SU-DHL-6 (cell line): ENCODE measurements at regions not wholly inside any gene's neighbourhood (a gene's known extent, or its start where the extent isn't known, plus 50 kb on each side); places are given as distances from the start of the nearest gene placed in this dataset.

Experiments used
- H2AFZ ChIP-seq: fragments of 200-600 bp; sonication (generic); 2 replicates; pipeline ENCODE4 v1.6.1; 2014; ENCODE audit warnings: low read depth, mild to moderate bottlenecking, moderate library complexity, mixed read lengths, antibody characterized with exemption, low read length; ENCODE audit not compliant: severe bottlenecking
- H3F3A ChIP-seq: fragments of 200-600 bp; shearing (Covaris generic); 2 replicates; pipeline ENCODE4 v1.6.0; 2016; ENCODE audit warnings: antibody characterized with exemption, mild to moderate bottlenecking; ENCODE audit not compliant: insufficient read depth
- H3K27ac ChIP-seq: fragments of 200-600 bp; sonication (generic); 2 replicates; pipeline ENCODE4 v1.5.1; 2016; ENCODE audit warnings: low read depth, mild to moderate bottlenecking, low read length, moderate library complexity, mixed read lengths
- H3K27me3 ChIP-seq: fragments of 200-600 bp; sonication (generic), shearing (Covaris generic); 2 replicates; pipeline ENCODE4 v1.6.0; 2014; ENCODE audit warnings: mild to moderate bottlenecking, low read length
- H3K36me3 ChIP-seq: fragments of 200-600 bp; sonication (generic); 2 replicates; pipeline ENCODE4 v1.6.1; 2014; ENCODE audit warnings: mild to moderate bottlenecking, low read length, mixed read lengths
- H3K4me2 ChIP-seq: fragments of 300-600, 200-600 bp; shearing (Covaris generic), sonication (generic); 2 replicates; pipeline ENCODE4 v1.6.0; 2014; ENCODE audit warnings: low read length, low read depth, mild to moderate bottlenecking; ENCODE audit not compliant: poor library complexity, severe bottlenecking
- H3K4me3 ChIP-seq: fragments of 200-600 bp; sonication (generic); 2 replicates; pipeline ENCODE4 v1.5.1; 2014; ENCODE audit warnings: antibody characterized with exemption, low read length, mild to moderate bottlenecking, mixed read lengths; ENCODE audit not compliant: insufficient read depth, poor library complexity, severe bottlenecking
- H3K79me2 ChIP-seq: fragments of 200-600 bp; sonication (generic); 2 replicates; pipeline ENCODE4 v1.6.1; 2014; ENCODE audit warnings: mild to moderate bottlenecking, low read length, moderate library complexity; ENCODE audit not compliant: insufficient read depth
- H3K9ac ChIP-seq: fragments of 200-600 bp; sonication (generic); 2 replicates; pipeline ENCODE4 v1.7.0; 2014; ENCODE audit warnings: mild to moderate bottlenecking, low read length
- H3K9me2 ChIP-seq: fragments of 200-600 bp; sonication (generic); replicated peaks from 2 replicates; pipeline ENCODE4 v1.6.1; 2014; ENCODE audit warnings: low read length; ENCODE audit not compliant: insufficient read depth
- H3K9me3 ChIP-seq: fragments of 200-600 bp; sonication (generic); 2 replicates; pipeline ENCODE4 v1.6.1; 2014; ENCODE audit warnings: low read length, mixed read lengths; ENCODE audit not compliant: insufficient read depth
- H4K20me1 ChIP-seq: fragments of 200-600 bp; sonication (generic); 2 replicates; pipeline ENCODE4 v1.6.1; 2014; ENCODE audit warnings: low read depth, mild to moderate bottlenecking, antibody characterized with exemption, low read length, moderate library complexity, mixed read lengths
- EZH2phosphoT487 ChIP-seq: fragments of 200-600 bp; sonication (generic), shearing (Covaris generic); conservative IDR thresholded peaks from 2 replicates; pipeline ENCODE4 v1.6.1; 2018; ENCODE audit warnings: mild to moderate bottlenecking, antibody characterized with exemption, low read length, moderate library complexity, mixed read lengths
- TF ChIP-seq, protein P1 (sequence below): fragments of 200-600 bp; sonication (generic); IDR thresholded peaks from one replicate; pipeline ENCODE4 v1.5.1; 2017; ENCODE audit warnings: antibody characterized with exemption, mild to moderate bottlenecking, low read length, moderate library complexity; ENCODE audit not compliant: insufficient read depth, poor library complexity, severe bottlenecking

DNA sequence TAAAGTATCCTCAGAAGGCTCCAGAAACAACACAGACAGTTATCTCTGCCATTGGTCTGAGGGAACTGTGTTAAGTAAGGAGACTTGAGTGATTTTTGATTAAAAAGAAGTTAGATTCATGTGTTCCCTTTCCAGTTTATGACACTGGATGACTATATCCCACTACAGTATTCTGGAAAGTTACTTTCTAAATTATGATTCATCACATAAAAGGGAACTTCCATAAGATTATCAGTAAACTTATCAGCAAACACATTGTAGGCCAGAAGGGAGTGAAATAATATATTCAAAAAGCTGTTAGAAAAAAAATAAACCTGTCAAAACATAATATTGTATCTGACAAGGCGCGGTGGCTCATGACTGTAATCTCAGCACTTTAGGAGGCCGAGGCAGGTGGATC lies 700.0 kb downstream of the SLITRK6 start:
- Histone ChIP-seq H3K4me2 (no peak overlapping the region), H3K36me3 (no peaks in the 10 kb centered on the region), H3F3A (no peaks in the 10 kb centered on the region), H3K27ac (no peak overlapping the region), H3K9ac (no peak overlapping the region), H4K20me1 (no peaks in the 10 kb centered on the region), H2AFZ (no peak overlapping the region), H3K9me3 (no peaks in the 10 kb centered on the region), H3K79me2 (no peaks in the 10 kb centered on the region), H3K9me2 (no peaks in the 10 kb centered on the region), H3K4me3 (no peak overlapping the region), H3K27me3 (no peaks in the 10 kb centered on the region)
- TF ChIP-seq, protein P1, sequence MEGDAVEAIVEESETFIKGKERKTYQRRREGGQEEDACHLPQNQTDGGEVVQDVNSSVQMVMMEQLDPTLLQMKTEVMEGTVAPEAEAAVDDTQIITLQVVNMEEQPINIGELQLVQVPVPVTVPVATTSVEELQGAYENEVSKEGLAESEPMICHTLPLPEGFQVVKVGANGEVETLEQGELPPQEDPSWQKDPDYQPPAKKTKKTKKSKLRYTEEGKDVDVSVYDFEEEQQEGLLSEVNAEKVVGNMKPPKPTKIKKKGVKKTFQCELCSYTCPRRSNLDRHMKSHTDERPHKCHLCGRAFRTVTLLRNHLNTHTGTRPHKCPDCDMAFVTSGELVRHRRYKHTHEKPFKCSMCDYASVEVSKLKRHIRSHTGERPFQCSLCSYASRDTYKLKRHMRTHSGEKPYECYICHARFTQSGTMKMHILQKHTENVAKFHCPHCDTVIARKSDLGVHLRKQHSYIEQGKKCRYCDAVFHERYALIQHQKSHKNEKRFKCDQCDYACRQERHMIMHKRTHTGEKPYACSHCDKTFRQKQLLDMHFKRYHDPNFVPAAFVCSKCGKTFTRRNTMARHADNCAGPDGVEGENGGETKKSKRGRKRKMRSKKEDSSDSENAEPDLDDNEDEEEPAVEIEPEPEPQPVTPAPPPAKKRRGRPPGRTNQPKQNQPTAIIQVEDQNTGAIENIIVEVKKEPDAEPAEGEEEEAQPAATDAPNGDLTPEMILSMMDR, result no peak
- no peak for TF ChIP-seq EZH2phosphoT487

DNA sequence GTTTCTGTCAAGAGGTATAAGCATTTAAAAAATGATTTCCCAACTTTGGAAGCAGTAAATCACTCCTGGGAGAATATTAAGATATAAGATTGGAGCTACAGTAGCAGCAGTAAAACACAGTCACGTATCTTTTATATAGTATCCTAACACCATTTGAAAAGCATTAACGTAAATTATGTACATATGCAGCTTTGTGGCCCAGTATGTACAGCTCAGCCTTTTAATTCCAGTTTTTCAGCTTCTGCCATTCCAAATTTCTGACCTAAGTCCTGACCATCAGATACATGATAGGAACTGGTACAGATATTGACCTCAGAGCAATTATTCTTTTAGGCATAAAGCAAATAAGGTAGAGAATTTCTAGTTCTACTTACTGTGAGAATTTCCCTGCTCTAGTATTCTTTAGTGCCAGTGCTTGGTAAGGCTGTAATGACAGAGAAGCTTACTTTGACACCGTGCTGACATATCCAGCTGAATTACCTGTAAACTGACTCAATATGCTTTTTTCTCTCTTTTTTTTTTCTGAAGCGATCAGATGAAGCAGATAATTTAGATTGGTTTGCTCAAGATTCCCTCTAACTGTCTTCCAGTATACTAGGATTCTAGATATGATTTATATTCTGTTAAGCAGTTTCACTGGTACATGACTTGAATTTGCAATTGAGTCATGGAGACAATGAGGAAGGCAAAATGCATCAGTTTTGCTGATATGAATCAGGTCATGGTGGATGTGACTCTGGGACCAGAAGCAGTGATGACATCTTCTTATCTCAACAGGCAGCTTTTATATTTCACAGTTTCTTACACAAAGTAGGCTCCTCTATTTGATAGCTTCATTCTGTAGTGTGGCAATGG lies 703.6 kb downstream of the SLITRK6 start:
- Histone ChIP-seq H3K4me2 (no peak overlapping the region), H3K4me3 (no peak overlapping the region), H2AFZ (no peak overlapping the region), H4K20me1 (no peaks in the 10 kb centered on the region), H3K36me3 (no peaks in the 10 kb centered on the region), H3K79me2 (no peaks in the 10 kb centered on the region), H3K9me2 (no peaks in the 10 kb centered on the region), H3F3A (no peaks in the 10 kb centered on the region), H3K27me3 (no peaks in the 10 kb centered on the region), H3K27ac (no peak overlapping the region), H3K9ac (no peak overlapping the region), H3K9me3 (no peaks in the 10 kb centered on the region)
- TF ChIP-seq, protein P1, result no peak
- TF ChIP-seq EZH2phosphoT487, result no peak

DNA sequence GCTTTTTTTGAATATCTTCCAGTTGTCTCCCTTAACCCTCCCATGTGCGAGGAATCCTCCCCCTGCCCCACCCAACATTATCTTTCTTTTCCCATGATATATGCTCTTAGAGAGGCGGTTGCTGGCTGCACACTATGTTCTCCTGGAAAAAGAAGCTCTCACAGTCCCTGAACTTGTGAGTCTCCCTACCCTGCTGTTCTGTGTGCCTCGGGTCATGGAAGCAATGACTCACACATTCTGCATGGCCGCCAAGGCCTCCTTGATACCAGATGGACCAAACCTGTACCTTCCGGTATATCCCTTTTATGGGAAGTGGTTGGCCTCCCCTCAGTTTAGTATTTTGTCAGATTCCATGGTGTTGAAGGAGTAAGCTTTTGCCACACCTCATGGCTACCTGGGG lies 705.4 kb downstream of the SLITRK6 start:
- Histone ChIP-seq H4K20me1 (no peaks in the 10 kb centered on the region), H3K4me3 (no peak overlapping the region), H3K36me3 (no peaks in the 10 kb centered on the region), H2AFZ (no peak overlapping the region), H3K4me2 (no peak overlapping the region), H3K79me2 (no peaks in the 10 kb centered on the region), H3K9me2 (no peaks in the 10 kb centered on the region), H3K9ac (no peak overlapping the region), H3F3A (no peaks in the 10 kb centered on the region), H3K9me3 (no peaks in the 10 kb centered on the region), H3K27me3 (no peaks in the 10 kb centered on the region), H3K27ac (no peak overlapping the region)
- TF ChIP-seq, protein P1, result no peak
- TF ChIP-seq EZH2phosphoT487, result no peak
